ENCODE measurements at regions not wholly inside any gene's neighbourhood (a gene's known extent, or its start where the extent isn't known, plus 50 kb on each side); places are given as distances from the start of the nearest gene placed in this dataset.
"Not testable (repeated sequence)": the region's sequence is repeated elsewhere in the genome, so short reads cannot be mapped to it uniquely, and the experiment has no call there.

DNA sequence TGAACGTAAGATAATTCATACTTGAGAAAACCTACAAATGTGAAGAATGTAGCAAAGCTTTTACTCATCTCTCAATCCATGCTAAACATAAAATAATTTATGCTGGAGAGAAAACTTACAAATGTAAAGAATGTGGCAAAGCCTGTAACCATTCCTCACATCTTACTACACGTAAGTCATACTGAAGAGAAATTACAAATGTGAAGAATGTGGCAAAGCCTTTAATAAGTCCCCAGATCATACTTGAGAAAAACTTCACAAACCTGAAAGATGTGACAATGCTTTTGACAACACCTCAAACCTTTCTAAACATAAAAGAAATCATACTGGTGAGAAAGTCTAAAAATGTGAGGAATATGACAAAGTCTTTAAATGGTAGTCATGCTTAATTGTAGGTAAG is 89.4 kb downstream of the ZNF675 start:
- DNase-seq = no peak

DNA sequence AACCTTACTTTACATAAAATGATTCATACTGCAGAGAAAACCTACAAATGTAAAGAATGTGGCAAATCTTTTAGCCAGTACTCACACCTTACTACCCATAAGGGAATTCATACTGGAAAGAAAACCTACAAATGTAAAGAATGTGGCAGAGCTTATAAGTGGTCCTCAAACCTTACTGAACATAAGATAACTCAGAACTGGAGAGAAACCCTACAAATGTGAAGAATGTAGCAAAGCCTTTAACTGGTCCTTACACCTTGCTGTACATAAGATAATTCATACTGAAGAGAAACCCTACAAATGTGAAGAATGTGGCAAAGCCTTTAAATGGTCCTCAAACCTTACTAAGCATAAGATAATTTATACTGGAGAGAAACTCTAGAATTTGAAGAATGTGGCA is 90.1 kb downstream of the ZNF675 start:
- no peak for DNase-seq

DNA sequence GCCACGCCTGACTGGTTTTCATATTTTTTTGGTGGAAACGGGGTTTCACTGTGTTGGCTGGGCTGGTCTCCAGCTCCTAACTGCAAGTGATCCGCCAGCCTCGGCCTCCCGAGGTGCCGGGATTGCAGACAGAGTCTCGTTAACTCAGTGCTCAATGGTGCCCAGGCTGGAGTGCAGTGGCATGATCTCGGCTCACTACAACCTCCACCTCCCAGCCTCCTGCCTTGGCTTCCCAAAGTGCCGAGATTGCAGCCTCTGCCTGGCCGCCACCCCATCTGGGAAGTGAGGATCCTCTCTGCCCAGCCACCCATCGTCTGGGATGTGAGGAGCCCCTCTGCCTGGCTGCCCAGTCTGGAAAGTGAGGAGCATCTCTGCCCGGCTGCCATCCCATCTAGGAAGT is 92.7 kb downstream of the ZNF675 start:
- not testable (repeated sequence) for DNase-seq

GRCh38 chr19:23587546-23587945 is 99.5 kb downstream of the ZNF675 start:
- DNase-seq = no peak

- DNase-seq = no peak
These were observed 109.5 kb downstream of the ZNF675 start for GRCh38 chr19:23577501-23577900.

DNA sequence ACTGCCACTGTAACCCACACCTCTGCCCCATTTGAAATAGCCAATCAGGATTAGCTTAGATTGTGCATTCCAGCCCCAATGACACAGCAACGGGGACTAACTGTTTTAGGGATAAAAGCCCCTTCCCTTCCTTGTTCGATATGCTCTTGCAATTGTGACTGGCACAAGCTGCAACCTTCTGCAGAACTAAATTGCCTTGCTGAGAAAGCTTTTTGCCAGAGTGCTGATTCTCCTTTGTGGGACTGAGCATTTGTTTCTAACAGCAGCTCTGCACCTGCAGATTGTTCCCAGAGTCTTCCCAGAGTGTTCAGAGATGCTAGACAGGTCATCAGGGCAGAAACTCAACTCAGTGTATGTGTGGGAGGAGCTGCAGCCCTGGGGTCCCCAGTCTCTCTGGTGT is 115.8 kb downstream of the ZNF675 start:
- DNase-seq = no peak

GRCh38 chr19:23568116-23568515 is 118.9 kb downstream of the ZNF675 start:
- not testable (repeated sequence) for DNase-seq

GRCh38 chr19:23565256-23565655 is 121.8 kb downstream of the ZNF675 start:
- no peak for DNase-seq

- no peak for DNase-seq
These were observed 123.7 kb downstream of the ZNF675 start for GRCh38 chr19:23563326-23563725.

DNA sequence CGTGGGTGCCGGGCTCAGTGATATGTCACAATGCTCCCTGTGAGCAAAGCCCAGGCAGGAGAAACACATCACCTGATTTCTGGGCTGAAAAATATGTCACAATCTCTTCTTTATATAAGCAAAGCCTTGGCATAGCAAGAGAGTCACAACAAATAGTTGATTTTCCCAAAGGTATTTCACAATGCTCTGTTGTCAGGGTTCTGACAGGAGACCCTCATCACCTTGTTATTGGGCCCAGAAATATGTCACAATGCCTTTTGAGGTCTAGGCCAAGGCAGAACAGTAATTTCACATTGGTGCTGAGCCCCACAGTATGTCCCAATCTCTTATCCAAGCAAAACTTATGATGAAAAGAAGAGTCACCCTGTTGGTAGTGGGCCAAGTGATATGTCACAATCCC is 125.7 kb downstream of the ZNF675 start:
- DNase-seq = no peak

- no peak for DNase-seq
These were observed 127.0 kb downstream of the ZNF675 start for GRCh38 chr19:23560051-23560450.

DNA sequence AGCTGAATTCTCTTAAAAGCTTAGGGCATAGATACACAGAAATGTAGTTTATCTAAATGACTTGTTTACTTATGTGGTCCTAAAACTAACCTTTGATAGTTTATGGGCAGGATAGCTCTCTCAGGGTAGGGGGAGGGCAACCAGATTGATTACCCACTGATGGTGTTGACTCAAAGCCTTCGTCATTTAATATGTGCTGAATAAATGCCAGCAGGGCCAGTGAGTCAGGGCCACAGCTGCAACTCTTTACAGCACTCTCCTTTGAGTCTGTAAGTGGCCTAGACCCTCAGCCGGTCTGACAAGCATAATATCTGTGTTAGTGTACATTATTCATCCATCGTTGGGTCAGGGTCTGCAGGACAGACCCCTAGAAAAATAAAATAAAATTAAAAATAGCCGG is 128.5 kb downstream of the ZNF675 start:
- no peak for DNase-seq

DNA sequence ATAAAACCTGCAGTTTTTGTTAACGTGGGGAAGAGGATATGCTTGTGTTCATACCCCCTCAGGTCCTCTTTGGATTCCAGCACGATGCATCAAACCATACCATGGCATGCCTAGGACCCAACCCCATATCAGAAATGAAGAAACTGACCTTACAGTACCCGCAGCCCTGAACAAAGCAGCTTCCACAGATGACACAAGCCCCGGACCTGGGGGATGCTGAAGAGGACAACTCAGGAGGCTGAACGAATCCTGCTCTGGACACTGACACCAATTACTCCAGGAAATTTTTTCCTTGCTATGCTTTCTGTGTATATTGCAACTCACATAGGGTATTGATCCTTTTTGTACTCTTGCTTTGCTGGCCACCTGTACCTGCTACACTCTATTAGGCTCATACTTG is 129.6 kb downstream of the ZNF675 start:
- DNase-seq = no peak

- no peak for DNase-seq
These were observed 132.5 kb downstream of the ZNF675 start for GRCh38 chr19:23554548-23554947.

GRCh38 chr19:23550102-23550501 is 136.9 kb downstream of the ZNF675 start:
- DNase-seq = not testable (repeated sequence)

DNA sequence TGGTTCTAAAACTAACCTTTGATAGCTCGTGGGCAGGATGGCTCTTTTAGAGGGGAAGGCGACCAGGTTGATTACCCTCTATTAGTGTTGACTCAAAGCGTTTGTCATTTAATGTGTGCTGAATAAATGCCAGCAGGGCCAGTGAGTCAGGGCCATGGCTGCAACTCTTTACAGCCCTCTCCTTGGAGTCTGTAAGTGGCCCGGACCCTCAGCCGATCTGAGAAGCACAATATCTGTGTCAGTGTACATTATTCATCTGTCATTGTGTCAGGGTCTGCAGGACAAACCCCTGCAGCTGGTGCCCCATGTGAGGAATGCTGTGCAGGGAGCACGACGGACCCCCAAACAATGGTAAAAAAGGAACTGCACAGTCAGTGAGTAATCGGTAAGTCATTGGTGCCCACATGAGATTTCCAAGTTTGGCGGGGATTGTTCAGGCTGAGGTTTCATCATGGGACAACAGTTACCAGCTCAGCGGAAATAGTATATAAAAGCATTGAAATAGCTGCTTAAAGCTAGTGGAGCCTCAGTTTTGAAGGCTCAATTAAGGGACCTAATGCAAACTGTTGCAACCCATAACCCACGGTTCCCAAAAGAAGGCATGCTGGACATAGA is 139.1 kb downstream of the ZNF675 start:
- no peak for DNase-seq

DNA sequence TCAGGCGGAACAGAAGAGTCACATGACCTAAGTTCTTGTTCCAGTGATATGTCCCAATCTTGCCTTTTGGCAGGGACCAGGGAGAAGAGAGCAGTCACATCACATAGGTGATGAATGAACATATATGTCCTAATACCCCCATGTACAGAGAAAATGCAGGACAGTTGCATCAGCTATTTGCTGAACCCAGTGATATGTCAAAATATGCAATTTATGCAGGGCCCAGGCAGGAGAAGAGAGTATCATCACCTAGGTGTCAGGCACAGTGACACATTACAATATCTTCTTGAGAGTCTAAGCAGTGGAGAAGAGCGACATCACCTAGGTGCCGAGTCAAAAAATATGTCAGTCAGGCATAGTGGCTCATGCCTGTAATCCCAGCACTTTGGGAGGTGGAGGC is 139.9 kb downstream of the ZNF675 start:
- no peak for DNase-seq

- no peak for DNase-seq
These were observed 143.7 kb downstream of the ZNF675 start for GRCh38 chr19:23543351-23543750.

- DNase-seq = no peak
These were observed 144.4 kb downstream of the ZNF675 start for GRCh38 chr19:23542562-23542961.

DNA sequence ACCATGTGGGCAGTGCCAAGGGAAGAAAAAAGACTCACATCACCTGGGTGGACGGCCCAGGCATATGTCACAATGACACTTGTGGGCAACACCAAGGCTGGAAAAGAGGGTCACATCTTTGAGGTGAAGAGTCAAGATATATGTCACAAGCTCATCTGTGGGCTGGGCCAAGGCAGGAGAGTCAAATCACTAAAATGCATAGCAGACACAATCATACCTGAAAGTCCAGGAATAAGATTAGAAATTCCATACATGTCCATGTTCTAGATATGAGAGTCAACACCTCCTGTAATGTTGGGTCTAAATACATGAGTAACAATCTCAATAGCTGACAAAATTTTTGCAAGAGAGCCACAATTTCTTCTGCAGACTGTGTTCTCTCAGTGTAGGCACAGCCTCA is 145.0 kb downstream of the ZNF675 start:
- no peak for DNase-seq

GRCh38 chr19:23540180-23540579 is 144.9 kb upstream of the ZNF91 start:
- DNase-seq = not testable (repeated sequence)

- DNase-seq = no peak
These were observed 144.2 kb upstream of the ZNF91 start for GRCh38 chr19:23539499-23539898.

DNA sequence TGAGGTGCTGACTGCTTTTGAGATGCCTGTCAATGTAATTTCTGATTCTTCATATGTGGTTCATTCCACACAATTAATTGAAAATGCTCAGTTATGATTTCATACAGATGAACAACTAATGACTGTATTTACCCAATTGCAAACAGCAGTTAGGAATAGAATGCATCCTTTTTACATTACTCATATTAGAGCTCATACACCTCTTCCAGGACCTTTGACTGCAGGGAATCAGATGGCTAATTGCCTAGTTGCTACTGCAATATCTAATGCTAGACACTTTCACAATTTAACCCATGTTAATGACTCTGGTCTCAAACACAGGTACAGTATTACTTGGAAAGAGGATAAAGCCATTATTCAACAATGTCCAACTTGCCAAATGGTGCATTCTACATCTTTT is 141.9 kb upstream of the ZNF91 start:
- DNase-seq = not testable (repeated sequence)

DNA sequence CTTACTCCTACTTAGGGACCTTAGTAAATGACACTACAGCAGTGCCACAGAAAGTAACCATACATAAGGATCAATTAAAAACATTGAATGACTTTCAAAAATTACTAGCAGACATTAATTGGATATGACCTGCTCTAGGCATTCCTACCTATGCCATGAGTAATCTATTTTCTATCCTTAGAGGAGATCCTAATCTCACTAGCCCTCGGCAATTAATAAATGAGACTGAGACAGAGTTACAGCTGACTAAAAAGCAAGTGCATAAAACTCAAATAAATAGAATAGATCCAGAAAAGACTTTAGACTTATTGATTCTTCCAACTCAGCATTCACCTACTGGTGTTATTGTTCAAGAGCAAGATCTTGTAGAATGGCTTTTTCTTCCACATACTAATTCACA is 141.1 kb upstream of the ZNF91 start:
- not testable (repeated sequence) for DNase-seq

- DNase-seq = not testable (repeated sequence)
These were observed 140.6 kb upstream of the ZNF91 start for GRCh38 chr19:23535901-23536300.

GRCh38 chr19:23533441-23533840 is 138.2 kb upstream of the ZNF91 start:
- DNase-seq = not testable (repeated sequence)
